Ovary (tissue), 3 donors: ENCODE measurements at regions not wholly inside any gene's neighbourhood (a gene's known extent, or its start where the extent isn't known, plus 50 kb on each side); places are given as distances from the start of the nearest gene placed in this dataset.

Experiments used
- CTCF ChIP-seq, 3 donors: fragments of 450-650 bp in 2 of 3; fragments of 200-600 bp in 1 of 3; IDR thresholded peaks; one replicate each; pipeline versions ENCODE4 v1.5.1 to v1.8.0; 2016 to 2022; ENCODE audit warnings: antibody characterized with exemption in 3 of 3, mild to moderate bottlenecking in 1 of 3
- EP300 ChIP-seq: sonication (generic); formaldehyde crosslinking; IDR thresholded peaks from one replicate; pipeline ENCODE4 v1.6.1; 2017; ENCODE audit warnings: antibody characterized with exemption
- POLR2A ChIP-seq: fragments of 450-650 bp; IDR thresholded peaks from one replicate; pipeline ENCODE4 v1.6.1; 2017; ENCODE audit warnings: antibody characterized with exemption, mild to moderate bottlenecking, moderate library complexity
- donor health status: DM: no; HTN: no; CAD: no.

GRCh38 chr14:86787717-86788116 is 1205.3 kb downstream of the GALC start:
- TF ChIP-seq CTCF (IDR thresholded peaks at IDR 0.05) (no peak), POLR2A (no peak), EP300 (no peak)
